ENCODE measurements at regions not wholly inside any gene's neighbourhood (a gene's known extent, or its start where the extent isn't known, plus 50 kb on each side); places are given as distances from the start of the nearest gene placed in this dataset.
"Not testable (repeated sequence)": the region's sequence is repeated elsewhere in the genome, so short reads cannot be mapped to it uniquely, and the experiment has no call there.

DNA sequence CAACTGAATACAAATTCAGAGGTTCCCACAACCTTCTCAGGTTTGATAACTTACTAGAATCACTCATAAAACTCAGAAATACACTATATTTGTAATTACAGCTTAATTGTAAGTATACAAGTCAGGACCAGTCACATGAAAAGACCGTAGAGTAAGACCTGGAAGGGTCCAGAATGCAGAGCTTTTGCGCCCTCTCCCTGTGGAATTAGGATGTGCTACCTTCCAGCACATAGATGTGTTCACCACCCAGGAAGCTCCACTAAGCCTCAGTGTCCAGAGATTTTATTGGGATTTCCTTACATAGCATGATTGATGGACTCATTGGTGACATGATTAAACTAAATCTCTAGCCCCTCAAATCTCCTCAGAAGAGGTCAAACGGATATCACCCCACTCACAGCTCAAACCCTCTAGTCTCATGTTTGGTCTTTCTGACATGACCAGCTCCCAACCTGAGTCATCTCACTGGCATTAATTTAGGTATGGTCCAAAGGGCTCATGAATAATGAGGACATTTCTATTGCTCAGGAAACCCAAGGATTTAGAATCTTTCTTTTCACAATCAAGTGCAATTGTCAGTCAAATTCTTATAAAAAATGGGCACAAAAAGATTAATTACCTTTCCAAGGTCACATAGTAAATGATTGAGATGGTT is 77.2 kb upstream of the UBASH3B start:
- Mint-ChIP-seq H3K4me3 (no peak overlapping the region), H3K9me3 (no peaks in the 10 kb centered on the region), H3K36me3 (ENCODE audit: low read depth) (no peaks in the 10 kb centered on the region), H3K27ac (no peak overlapping the region), H3K27me3 (ENCODE audit: low read depth) (no peaks in the 10 kb centered on the region), H3K4me1 (ENCODE audit: low read depth) (peaks cover 7% of the 10 kb centered on the region)
- CTCF ChIA-PET, result interaction anchor here (0.5 to 3.6 kb wide), 11 partner anchors 19 to 1481 kb away, joined by 3 to 14 read pairs (median 3); no protein-coding TSS in a partner anchor
- peak; percentile 17 for DNase-seq
- intact Hi-C loops (cut with micrococcal nuclease), result no loop called here

DNA sequence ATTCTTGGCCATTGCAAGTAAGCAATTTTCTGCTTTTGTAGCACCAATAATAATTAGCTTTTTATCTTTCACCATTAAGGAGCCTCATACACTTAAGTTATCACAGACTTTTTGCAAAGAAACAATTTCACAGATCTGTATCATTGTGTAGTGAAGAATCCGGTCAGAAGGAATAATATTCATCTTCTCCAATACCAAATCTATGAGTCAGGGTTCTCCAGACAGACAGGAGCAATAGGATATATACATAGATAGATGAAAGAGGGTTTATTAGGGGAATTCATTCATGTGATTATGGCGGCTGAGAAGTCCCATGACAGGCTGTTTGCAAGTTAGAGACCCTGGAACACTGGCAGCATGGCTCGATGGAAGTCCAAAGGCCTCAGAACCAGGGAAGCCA is 82.9 kb upstream of the UBASH3B start:
- CTCF ChIA-PET, result interaction anchor here (0.7 kb wide), 1 partner anchor 294 kb away, joined by 3 read pairs; no protein-coding TSS in a partner anchor
- no peaks in the 10 kb centered on the region for H3K27me3 Mint-ChIP-seq (ENCODE audit: low read depth)
- DNase-seq, result no peak
- intact Hi-C loops (cut with micrococcal nuclease), result no loop called here
- H3K27ac Mint-ChIP-seq, result no peak overlapping the region
- no peaks in the 10 kb centered on the region for H3K36me3 Mint-ChIP-seq (ENCODE audit: low read depth)
- no peaks in the 10 kb centered on the region for H3K4me1 Mint-ChIP-seq (ENCODE audit: low read depth)
- no peaks in the 10 kb centered on the region for H3K9me3 Mint-ChIP-seq
- no peak overlapping the region for H3K4me3 Mint-ChIP-seq

DNA sequence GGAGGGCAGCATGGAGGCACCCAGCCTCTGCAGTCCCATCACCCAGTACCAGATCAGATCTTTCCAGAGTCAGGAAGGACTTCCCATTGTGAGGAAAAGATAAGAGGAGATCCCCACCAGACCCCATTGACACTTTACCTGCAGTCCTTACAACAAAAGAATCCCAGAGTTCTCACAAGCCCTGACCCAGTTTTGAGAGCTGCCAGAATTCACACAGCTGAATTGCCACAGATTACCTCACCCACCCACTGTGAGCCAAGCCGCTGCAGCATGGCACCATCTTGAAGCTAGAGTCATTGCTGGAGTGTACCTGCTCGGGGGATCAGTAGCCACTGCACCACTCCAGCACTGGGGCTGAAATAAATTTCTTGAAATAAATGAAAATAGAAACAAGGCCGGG is 91.8 kb upstream of the UBASH3B start:
- H3K36me3 Mint-ChIP-seq (ENCODE audit: low read depth), result no peaks in the 10 kb centered on the region
- no peak overlapping the region for H3K27ac Mint-ChIP-seq
- intact Hi-C loops (cut with micrococcal nuclease), result no loop called here
- no peak overlapping the region for H3K4me3 Mint-ChIP-seq
- no peaks in the 10 kb centered on the region for H3K9me3 Mint-ChIP-seq
- CTCF ChIA-PET, result no interaction called here
- peaks cover 6% of the 10 kb centered on the region for H3K27me3 Mint-ChIP-seq (ENCODE audit: low read depth)
- H3K4me1 Mint-ChIP-seq (ENCODE audit: low read depth), result no peaks in the 10 kb centered on the region
- DNase-seq, result no peak

DNA sequence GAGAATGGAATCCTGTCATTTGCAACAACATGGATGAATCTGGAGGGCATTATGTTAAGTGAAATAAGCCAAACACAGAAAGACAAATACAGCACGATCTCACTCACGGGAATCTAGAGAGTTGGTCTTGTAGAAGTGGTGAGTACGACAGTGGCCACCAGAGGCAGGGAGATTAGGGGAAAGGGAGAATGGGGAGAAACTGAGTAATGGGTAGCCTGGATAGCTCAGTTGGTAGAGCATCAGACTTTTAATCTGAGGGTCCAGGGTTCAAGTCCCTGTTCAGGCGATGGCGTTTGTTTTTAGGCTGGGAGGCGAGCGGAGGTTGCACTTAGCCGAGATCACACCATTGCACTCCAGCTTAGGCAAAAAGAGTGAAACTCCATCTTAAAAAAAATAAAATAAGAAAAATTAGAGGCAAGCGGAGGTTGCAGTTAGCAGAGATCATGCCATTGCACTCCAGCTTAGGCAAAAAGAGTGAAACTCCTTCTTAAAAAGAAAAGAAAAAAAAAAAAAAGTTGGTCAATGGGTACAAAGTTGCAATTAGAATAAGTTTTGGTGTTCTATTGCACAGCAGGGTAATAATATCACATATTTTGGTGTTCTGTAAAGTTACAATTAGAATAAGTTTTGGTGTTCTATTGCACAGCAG is 95.7 kb upstream of the UBASH3B start:
- Mint-ChIP-seq H3K27me3 (ENCODE audit: low read depth) (peaks cover 12% of the 10 kb centered on the region), H3K36me3 (ENCODE audit: low read depth) (no peaks in the 10 kb centered on the region), H3K4me1 (ENCODE audit: low read depth) (no peaks in the 10 kb centered on the region), H3K9me3 (no peaks in the 10 kb centered on the region), H3K4me3 (no peak overlapping the region), H3K27ac (no peak overlapping the region)
- no peak for DNase-seq
- CTCF ChIA-PET, result no interaction called here
- intact Hi-C loops (cut with micrococcal nuclease), result no loop called here

GRCh38 chr11:122559218-122559617 is 96.3 kb upstream of the UBASH3B start:
- H3K27ac Mint-ChIP-seq; H3K36me3 Mint-ChIP-seq (ENCODE audit: low read depth); H3K4me1 Mint-ChIP-seq (ENCODE audit: low read depth); CTCF ChIA-PET; H3K4me3 Mint-ChIP-seq; H3K9me3 Mint-ChIP-seq; intact Hi-C loops (cut with micrococcal nuclease); DNase-seq: not testable (repeated sequence)
- peaks cover 12% of the 10 kb centered on the region for H3K27me3 Mint-ChIP-seq (ENCODE audit: low read depth)

GRCh38 chr11:122557163-122557562 is 98.4 kb upstream of the UBASH3B start:
- H3K27ac Mint-ChIP-seq; H3K36me3 Mint-ChIP-seq (ENCODE audit: low read depth); H3K4me3 Mint-ChIP-seq; H3K9me3 Mint-ChIP-seq; H3K27me3 Mint-ChIP-seq (ENCODE audit: low read depth); DNase-seq; intact Hi-C loops (cut with micrococcal nuclease); H3K4me1 Mint-ChIP-seq (ENCODE audit: low read depth): not testable (repeated sequence)
- CTCF ChIA-PET, result interaction anchor here (1.2 kb wide), 1 partner anchor 21 kb away, joined by 3 read pairs; no protein-coding TSS in a partner anchor

GRCh38 chr11:122556605-122557004 is 98.9 kb upstream of the UBASH3B start:
- Mint-ChIP-seq H3K27me3 (ENCODE audit: low read depth) (peaks cover 9% of the 10 kb centered on the region), H3K36me3 (ENCODE audit: low read depth) (no peaks in the 10 kb centered on the region), H3K27ac (no peak overlapping the region), H3K4me1 (ENCODE audit: low read depth) (no peaks in the 10 kb centered on the region), H3K9me3 (no peaks in the 10 kb centered on the region), H3K4me3 (no peak overlapping the region)
- intact Hi-C loops (cut with micrococcal nuclease), result no loop called here
- CTCF ChIA-PET, result interaction anchor here (1.2 kb wide), 1 partner anchor 22 kb away, joined by 3 read pairs; no protein-coding TSS in a partner anchor
- no peak for DNase-seq

DNA sequence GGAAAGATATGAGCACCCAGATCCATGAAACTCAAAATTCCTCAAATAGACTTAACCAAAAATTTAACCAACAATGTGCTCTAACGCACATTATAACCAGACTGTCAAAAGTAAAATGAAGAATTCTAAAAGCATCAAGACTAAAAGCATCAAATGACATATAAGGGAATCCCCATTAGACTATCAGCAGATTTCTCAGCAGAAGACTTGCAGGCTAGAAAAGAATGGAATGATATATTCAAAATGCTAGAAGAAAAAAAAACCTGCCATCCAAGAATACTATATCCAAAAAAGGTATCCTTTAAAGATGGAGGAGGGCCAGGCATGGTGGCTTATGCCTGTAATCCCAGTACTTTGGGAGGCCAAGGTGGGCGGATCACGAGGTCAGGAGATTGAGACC is 117.5 kb upstream of the UBASH3B start:
- intact Hi-C loops (cut with micrococcal nuclease), result no loop called here
- Mint-ChIP-seq H3K27ac (no peak overlapping the region), H3K27me3 (ENCODE audit: low read depth) (no peaks in the 10 kb centered on the region), H3K36me3 (ENCODE audit: low read depth) (peaks cover 2% of the 10 kb centered on the region), H3K4me1 (ENCODE audit: low read depth) (no peaks in the 10 kb centered on the region), H3K9me3 (peaks cover 29% of the 10 kb centered on the region), H3K4me3 (no peak overlapping the region)
- no peak for DNase-seq
- CTCF ChIA-PET, result no interaction called here

DNA sequence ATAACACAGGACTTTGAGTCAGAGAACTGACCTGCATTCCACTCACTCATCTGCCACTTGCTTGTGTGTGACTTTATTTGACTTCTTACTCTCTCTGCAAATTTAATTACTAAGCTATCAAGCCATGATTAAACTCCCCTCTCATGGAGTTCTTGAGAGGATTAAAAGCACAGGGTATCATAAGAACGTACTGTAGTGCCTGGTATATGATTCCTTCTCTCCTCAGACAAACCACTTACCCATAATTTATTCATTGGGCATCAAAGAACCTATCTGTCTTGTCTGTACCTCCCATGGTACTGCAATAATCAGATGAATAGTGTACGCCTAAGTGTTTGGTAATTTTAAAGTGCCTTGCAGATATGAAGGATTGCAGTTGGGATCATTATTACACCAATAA is 130.6 kb upstream of the UBASH3B start:
- no peak for DNase-seq
- no peaks in the 10 kb centered on the region for H3K4me1 Mint-ChIP-seq (ENCODE audit: low read depth)
- intact Hi-C loops (cut with micrococcal nuclease), result no loop called here
- H3K9me3 Mint-ChIP-seq, result no peaks in the 10 kb centered on the region
- CTCF ChIA-PET, result interaction anchor here (1.1 kb wide), 1 partner anchor 18 kb away, joined by 5 read pairs; no protein-coding TSS in a partner anchor
- H3K27ac Mint-ChIP-seq, result no peak overlapping the region
- H3K27me3 Mint-ChIP-seq (ENCODE audit: low read depth), result peaks cover 8% of the 10 kb centered on the region
- H3K4me3 Mint-ChIP-seq, result no peak overlapping the region
- no peaks in the 10 kb centered on the region for H3K36me3 Mint-ChIP-seq (ENCODE audit: low read depth)

GRCh38 chr11:122523846-122524805 is 131.4 kb upstream of the UBASH3B start:
- Mint-ChIP-seq H3K36me3 (ENCODE audit: low read depth) (no peaks in the 10 kb centered on the region), H3K27me3 (ENCODE audit: low read depth) (peaks cover 4% of the 10 kb centered on the region), H3K27ac (no peak overlapping the region), H3K9me3 (no peaks in the 10 kb centered on the region), H3K4me1 (ENCODE audit: low read depth) (no peaks in the 10 kb centered on the region), H3K4me3 (no peak overlapping the region)
- intact Hi-C loops (cut with micrococcal nuclease), result no loop called here
- CTCF ChIA-PET, result interaction anchor here (1.1 kb wide), 1 partner anchor 18 kb away, joined by 5 read pairs; no protein-coding TSS in a partner anchor
- DNase-seq, result no peak

GRCh38 chr11:122521626-122522025 is 133.9 kb upstream of the UBASH3B start:
- Mint-ChIP-seq H3K4me1 (ENCODE audit: low read depth) (no peaks in the 10 kb centered on the region), H3K27me3 (ENCODE audit: low read depth) (no peaks in the 10 kb centered on the region), H3K36me3 (ENCODE audit: low read depth) (no peaks in the 10 kb centered on the region), H3K27ac (no peak overlapping the region), H3K4me3 (no peak overlapping the region), H3K9me3 (no peaks in the 10 kb centered on the region)
- CTCF ChIA-PET, result interaction anchor here (0.6 to 1.4 kb wide), 2 partner anchors 16 to 71 kb away, joined by 3 to 5 read pairs; no protein-coding TSS in a partner anchor
- intact Hi-C loops (cut with micrococcal nuclease), result no loop called here
- DNase-seq, result no peak

All from activated naive CD4-positive, alpha-beta T cell treated with anti-CD3 and anti-CD28 coated beads for 36 hours (primary cell).